Esophagus mucosa (tissue), 1 donor: ENCODE measurements at regions not wholly inside any gene's neighbourhood (a gene's known extent, or its start where the extent isn't known, plus 50 kb on each side); places are given as distances from the start of the nearest gene placed in this dataset.

Experiments
- ATAC-seq: fragments of 200-7000 bp; cut with Tn5 transposase; one replicate; pipeline ENCODE4 v1.9.1; 2020
- donor health status: DM: yes; HTN: yes; CAD: no.

- no peak for ATAC-seq
Observed at GRCh38 chr1:48164571-48164970, 57.9 kb upstream of the SLC5A9 start.

- ATAC-seq, result no peak
Observed at GRCh38 chr1:48160486-48161132, 61.9 kb upstream of the SLC5A9 start.

GRCh38 chr1:48139275-48139674, 83.2 kb upstream of the SLC5A9 start:
- ATAC-seq, result no peak

- ATAC-seq, result peak; percentile 41
Observed at GRCh38 chr1:48127735-48128685, 94.5 kb upstream of the SLC5A9 start.

GRCh38 chr1:48123647-48124046, 98.9 kb upstream of the SLC5A9 start:
- ATAC-seq, result no peak

GRCh38 chr1:48121955-48122354, 100.6 kb upstream of the SLC5A9 start:
- no peak for ATAC-seq

- ATAC-seq, result no peak
Observed at GRCh38 chr1:48120621-48121020, 101.9 kb upstream of the SLC5A9 start.

GRCh38 chr1:48115835-48116234, 106.7 kb upstream of the SLC5A9 start:
- no peak for ATAC-seq

- ATAC-seq, result no peak
Observed at GRCh38 chr1:48114596-48115382, 107.7 kb upstream of the SLC5A9 start.

GRCh38 chr1:48109390-48110013, 112.3 kb upstream of the TRABD2B start:
- ATAC-seq, result peak; percentile 69

- peak; percentile 71 for ATAC-seq
Observed at GRCh38 chr1:48107516-48107915, 110.3 kb upstream of the TRABD2B start.

- ATAC-seq, result no peak
Observed at GRCh38 chr1:48106049-48106448, 108.9 kb upstream of the TRABD2B start.

- no peak for ATAC-seq
Observed at GRCh38 chr1:48105165-48105564, 108.0 kb upstream of the TRABD2B start.

GRCh38 chr1:48103495-48103894, 106.3 kb upstream of the TRABD2B start:
- no peak for ATAC-seq

GRCh38 chr1:48102766-48103165, 105.6 kb upstream of the TRABD2B start:
- ATAC-seq, result no peak

- ATAC-seq, result no peak
Observed at GRCh38 chr1:48099072-48099773, 102.0 kb upstream of the TRABD2B start.

- ATAC-seq, result peak; percentile 100
Observed at GRCh38 chr1:48093696-48094528, 96.7 kb upstream of the TRABD2B start.

GRCh38 chr1:48093147-48093546, 96.0 kb upstream of the TRABD2B start:
- ATAC-seq, result no peak

- no peak for ATAC-seq
Observed at GRCh38 chr1:48092401-48092800, 95.2 kb upstream of the TRABD2B start.

GRCh38 chr1:48089356-48089891, 92.2 kb upstream of the TRABD2B start:
- no peak for ATAC-seq

GRCh38 chr1:48084826-48085225, 87.6 kb upstream of the TRABD2B start:
- no peak for ATAC-seq
